SK-N-SH treated with all-trans-retinoic acid at 6 μM for 48 hours (cell line): ENCODE measurements at regions not wholly inside any gene's neighbourhood (a gene's known extent, or its start where the extent isn't known, plus 50 kb on each side); places are given as distances from the start of the nearest gene placed in this dataset.

Experiments used
- ATAC-seq: fragments of 200-7000 bp; cut with Tn5 transposase; 3 replicates; pipeline ENCODE4 v1.9.1; 2020; ENCODE audit warnings: mild to moderate bottlenecking, moderate library complexity
- ARNTL ChIP-seq: fragments of 450-650 bp; formaldehyde crosslinking; IDR thresholded peaks from 2 replicates; pipeline ENCODE4 v1.5.0; 2020; ENCODE audit warnings: low read depth, mild to moderate bottlenecking, moderate library complexity, borderline replicate concordance
- BACH2 ChIP-seq: fragments of 250-450 bp; sonication (Bioruptor Pico); IDR thresholded peaks from 2 replicates; pipeline ENCODE4 v1.9.0; 2021; ENCODE audit warnings: mild to moderate bottlenecking, borderline replicate concordance
- CSDC2 ChIP-seq: fragments of 250-450 bp; sonication (Bioruptor Pico); IDR thresholded peaks from 2 replicates; pipeline ENCODE4 v1.5.0; 2020; ENCODE audit warnings: mild to moderate bottlenecking, moderate library complexity
- ESRRG ChIP-seq: fragments of 250-450 bp; sonication (Bioruptor Pico); IDR thresholded peaks from 2 replicates; pipeline ENCODE4 v1.6.1; 2021; ENCODE audit warnings: mild to moderate bottlenecking
- GLIS3 ChIP-seq: fragments of 250-450 bp; sonication (Bioruptor Pico); IDR thresholded peaks from 2 replicates; pipeline ENCODE4 v1.5.0; 2020; ENCODE audit warnings: mild to moderate bottlenecking, moderate library complexity
- ISL1 ChIP-seq: fragments of 250-450 bp; sonication (Bioruptor Pico); IDR thresholded peaks from 2 replicates; pipeline ENCODE4 v2.1.2; 2022; ENCODE audit warnings: mild to moderate bottlenecking, moderate library complexity
- OSR1 ChIP-seq: fragments of 250-450 bp; sonication (Bioruptor Pico); IDR thresholded peaks from 2 replicates; pipeline ENCODE4 v1.8.0; 2022; ENCODE audit warnings: moderate library complexity, mild to moderate bottlenecking, inconsistent platforms
- PPARA ChIP-seq: fragments of 250-450 bp; sonication (Bioruptor Pico); IDR thresholded peaks from 2 replicates; pipeline ENCODE4 v1.5.0; 2020; ENCODE audit warnings: mild to moderate bottlenecking, borderline replicate concordance
- RARB ChIP-seq: fragments of 250-450 bp; sonication (Bioruptor Pico); IDR thresholded peaks from 2 replicates; pipeline ENCODE4 v1.8.0; 2021; ENCODE audit warnings: mild to moderate bottlenecking, moderate library complexity
- SNAI2 ChIP-seq: fragments of 250-450 bp; sonication (Bioruptor Pico); IDR thresholded peaks from 2 replicates; pipeline ENCODE4 v1.5.0; 2020; ENCODE audit warnings: mild to moderate bottlenecking, moderate library complexity
- TCF4 ChIP-seq: fragments of 250-450 bp; sonication (Bioruptor Pico); IDR thresholded peaks from 2 replicates; pipeline ENCODE4 v1.8.0; 2021; ENCODE audit warnings: mild to moderate bottlenecking, moderate library complexity, borderline replicate concordance
- TOX ChIP-seq: fragments of 250-450 bp; sonication (Bioruptor Pico); IDR thresholded peaks from 2 replicates; pipeline ENCODE4 v1.8.0; 2021; ENCODE audit warnings: mild to moderate bottlenecking, moderate library complexity, borderline replicate concordance
- ZC3H10 ChIP-seq: fragments of 250-450 bp; sonication (Bioruptor Pico); IDR thresholded peaks from 2 replicates; pipeline ENCODE4 v1.5.1; 2021; ENCODE audit warnings: mild to moderate bottlenecking, moderate library complexity
- ZFP30 ChIP-seq: fragments of 450-650 bp; formaldehyde crosslinking; IDR thresholded peaks from 2 replicates; pipeline ENCODE4 v1.5.0; 2022; ENCODE audit warnings: mild to moderate bottlenecking, moderate library complexity
- ZNF565 ChIP-seq: fragments of 450-650 bp; formaldehyde crosslinking; conservative IDR thresholded peaks from 2 replicates; pipeline ENCODE4 v1.5.0; 2020; ENCODE audit warnings: low read depth, mild to moderate bottlenecking, moderate library complexity
- ZNF70 ChIP-seq: fragments of 450-650 bp; formaldehyde crosslinking; IDR thresholded peaks from 2 replicates; pipeline ENCODE4 v1.5.0; 2020; ENCODE audit warnings: mild to moderate bottlenecking, moderate library complexity
- ZNF8 ChIP-seq: fragments of 450-650 bp; formaldehyde crosslinking; IDR thresholded peaks from 2 replicates; pipeline ENCODE4 v1.5.0; 2020; ENCODE audit warnings: mild to moderate bottlenecking, moderate library complexity
- TF ChIP-seq, protein P1 (sequence below): fragments of 250-450 bp; sonication (Bioruptor Pico); IDR thresholded peaks from 2 replicates; pipeline ENCODE4 v1.5.1; 2021; ENCODE audit warnings: mild to moderate bottlenecking, moderate library complexity
- TF ChIP-seq, protein P2 (sequence below): fragments of 250-450 bp; sonication (Bioruptor Pico); IDR thresholded peaks from 2 replicates; pipeline ENCODE4 v1.8.0; 2020; ENCODE audit warnings: mild to moderate bottlenecking, moderate library complexity, borderline replicate concordance
- TF ChIP-seq, protein P3 (sequence below): fragments of 250-450 bp; sonication (Bioruptor Pico); IDR thresholded peaks from 2 replicates; pipeline ENCODE4 v1.5.1; 2020; ENCODE audit warnings: low read depth, mild to moderate bottlenecking, moderate library complexity
- TF ChIP-seq, protein P4 (sequence below): fragments of 250-450 bp; sonication (Bioruptor Pico); IDR thresholded peaks from 2 replicates; pipeline ENCODE4 v1.5.0; 2020; ENCODE audit warnings: mild to moderate bottlenecking, moderate library complexity

DNA sequence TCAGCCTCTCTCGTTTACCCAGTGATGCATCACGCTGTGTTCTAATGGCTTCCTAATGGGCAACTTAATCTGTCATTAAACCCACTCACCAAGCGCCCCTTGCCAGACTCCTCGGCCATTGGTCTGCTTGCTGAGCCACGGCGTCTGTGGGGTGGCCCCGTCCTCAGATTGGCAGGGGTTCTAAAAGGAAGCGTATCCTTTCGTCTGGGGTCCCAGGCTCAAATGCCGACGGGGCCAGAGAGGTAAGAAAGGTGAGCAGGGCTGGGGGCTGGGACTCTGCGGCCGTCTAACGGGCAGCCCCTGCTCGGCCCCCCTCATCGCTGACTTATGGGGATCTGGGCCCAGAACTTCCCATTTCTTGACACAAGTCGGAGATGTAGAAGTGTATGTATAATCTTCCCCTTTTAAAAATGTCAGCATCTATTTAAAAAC is 315.1 kb upstream of the PROK2 start:
- TF ChIP-seq, protein P1, sequence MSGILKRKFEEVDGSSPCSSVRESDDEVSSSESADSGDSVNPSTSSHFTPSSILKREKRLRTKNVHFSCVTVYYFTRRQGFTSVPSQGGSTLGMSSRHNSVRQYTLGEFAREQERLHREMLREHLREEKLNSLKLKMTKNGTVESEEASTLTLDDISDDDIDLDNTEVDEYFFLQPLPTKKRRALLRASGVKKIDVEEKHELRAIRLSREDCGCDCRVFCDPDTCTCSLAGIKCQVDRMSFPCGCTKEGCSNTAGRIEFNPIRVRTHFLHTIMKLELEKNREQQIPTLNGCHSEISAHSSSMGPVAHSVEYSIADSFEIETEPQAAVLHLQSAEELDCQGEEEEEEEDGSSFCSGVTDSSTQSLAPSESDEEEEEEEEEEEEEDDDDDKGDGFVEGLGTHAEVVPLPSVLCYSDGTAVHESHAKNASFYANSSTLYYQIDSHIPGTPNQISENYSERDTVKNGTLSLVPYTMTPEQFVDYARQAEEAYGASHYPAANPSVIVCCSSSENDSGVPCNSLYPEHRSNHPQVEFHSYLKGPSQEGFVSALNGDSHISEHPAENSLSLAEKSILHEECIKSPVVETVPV = no peak
- no peak for TF ChIP-seq TOX
- TF ChIP-seq ZNF565 (CRISPR knock-in tag) = no peak
- no peak for TF ChIP-seq RARB
- TF ChIP-seq ISL1 (CRISPR knock-in tag) = no peak
- no peak for TF ChIP-seq ZNF70 (CRISPR knock-in tag)
- no peak for TF ChIP-seq ZC3H10 (CRISPR knock-in tag)
- no peak for TF ChIP-seq CSDC2 (CRISPR knock-in tag)
- no peak for TF ChIP-seq ARNTL
- TF ChIP-seq GLIS3 (CRISPR knock-in tag) = no peak
- no peak for TF ChIP-seq TCF4 (CRISPR knock-in tag)
- TF ChIP-seq SNAI2 = no peak
- TF ChIP-seq, protein P2, sequence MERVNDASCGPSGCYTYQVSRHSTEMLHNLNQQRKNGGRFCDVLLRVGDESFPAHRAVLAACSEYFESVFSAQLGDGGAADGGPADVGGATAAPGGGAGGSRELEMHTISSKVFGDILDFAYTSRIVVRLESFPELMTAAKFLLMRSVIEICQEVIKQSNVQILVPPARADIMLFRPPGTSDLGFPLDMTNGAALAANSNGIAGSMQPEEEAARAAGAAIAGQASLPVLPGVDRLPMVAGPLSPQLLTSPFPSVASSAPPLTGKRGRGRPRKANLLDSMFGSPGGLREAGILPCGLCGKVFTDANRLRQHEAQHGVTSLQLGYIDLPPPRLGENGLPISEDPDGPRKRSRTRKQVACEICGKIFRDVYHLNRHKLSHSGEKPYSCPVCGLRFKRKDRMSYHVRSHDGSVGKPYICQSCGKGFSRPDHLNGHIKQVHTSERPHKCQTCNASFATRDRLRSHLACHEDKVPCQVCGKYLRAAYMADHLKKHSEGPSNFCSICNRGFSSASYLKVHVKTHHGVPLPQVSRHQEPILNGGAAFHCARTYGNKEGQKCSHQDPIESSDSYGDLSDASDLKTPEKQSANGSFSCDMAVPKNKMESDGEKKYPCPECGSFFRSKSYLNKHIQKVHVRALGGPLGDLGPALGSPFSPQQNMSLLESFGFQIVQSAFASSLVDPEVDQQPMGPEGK (CRISPR knock-in tag) = no peak
- no peak for TF ChIP-seq ESRRG (CRISPR knock-in tag)
- TF ChIP-seq ZFP30 (CRISPR knock-in tag) = no peak
- TF ChIP-seq OSR1 (CRISPR knock-in tag) = no peak
- TF ChIP-seq PPARA (CRISPR knock-in tag) = no peak
- TF ChIP-seq, protein P3, sequence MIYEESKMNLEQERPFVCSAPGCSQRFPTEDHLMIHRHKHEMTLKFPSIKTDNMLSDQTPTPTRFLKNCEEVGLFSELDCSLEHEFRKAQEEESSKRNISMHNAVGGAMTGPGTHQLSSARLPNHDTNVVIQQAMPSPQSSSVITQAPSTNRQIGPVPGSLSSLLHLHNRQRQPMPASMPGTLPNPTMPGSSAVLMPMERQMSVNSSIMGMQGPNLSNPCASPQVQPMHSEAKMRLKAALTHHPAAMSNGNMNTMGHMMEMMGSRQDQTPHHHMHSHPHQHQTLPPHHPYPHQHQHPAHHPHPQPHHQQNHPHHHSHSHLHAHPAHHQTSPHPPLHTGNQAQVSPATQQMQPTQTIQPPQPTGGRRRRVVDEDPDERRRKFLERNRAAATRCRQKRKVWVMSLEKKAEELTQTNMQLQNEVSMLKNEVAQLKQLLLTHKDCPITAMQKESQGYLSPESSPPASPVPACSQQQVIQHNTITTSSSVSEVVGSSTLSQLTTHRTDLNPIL = no peak
- TF ChIP-seq, protein P4, sequence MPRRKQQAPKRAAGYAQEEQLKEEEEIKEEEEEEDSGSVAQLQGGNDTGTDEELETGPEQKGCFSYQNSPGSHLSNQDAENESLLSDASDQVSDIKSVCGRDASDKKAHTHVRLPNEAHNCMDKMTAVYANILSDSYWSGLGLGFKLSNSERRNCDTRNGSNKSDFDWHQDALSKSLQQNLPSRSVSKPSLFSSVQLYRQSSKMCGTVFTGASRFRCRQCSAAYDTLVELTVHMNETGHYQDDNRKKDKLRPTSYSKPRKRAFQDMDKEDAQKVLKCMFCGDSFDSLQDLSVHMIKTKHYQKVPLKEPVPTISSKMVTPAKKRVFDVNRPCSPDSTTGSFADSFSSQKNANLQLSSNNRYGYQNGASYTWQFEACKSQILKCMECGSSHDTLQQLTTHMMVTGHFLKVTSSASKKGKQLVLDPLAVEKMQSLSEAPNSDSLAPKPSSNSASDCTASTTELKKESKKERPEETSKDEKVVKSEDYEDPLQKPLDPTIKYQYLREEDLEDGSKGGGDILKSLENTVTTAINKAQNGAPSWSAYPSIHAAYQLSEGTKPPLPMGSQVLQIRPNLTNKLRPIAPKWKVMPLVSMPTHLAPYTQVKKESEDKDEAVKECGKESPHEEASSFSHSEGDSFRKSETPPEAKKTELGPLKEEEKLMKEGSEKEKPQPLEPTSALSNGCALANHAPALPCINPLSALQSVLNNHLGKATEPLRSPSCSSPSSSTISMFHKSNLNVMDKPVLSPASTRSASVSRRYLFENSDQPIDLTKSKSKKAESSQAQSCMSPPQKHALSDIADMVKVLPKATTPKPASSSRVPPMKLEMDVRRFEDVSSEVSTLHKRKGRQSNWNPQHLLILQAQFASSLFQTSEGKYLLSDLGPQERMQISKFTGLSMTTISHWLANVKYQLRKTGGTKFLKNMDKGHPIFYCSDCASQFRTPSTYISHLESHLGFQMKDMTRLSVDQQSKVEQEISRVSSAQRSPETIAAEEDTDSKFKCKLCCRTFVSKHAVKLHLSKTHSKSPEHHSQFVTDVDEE (CRISPR knock-in tag) = no peak
- TF ChIP-seq ZNF8 (CRISPR knock-in tag) = no peak
- no peak for ATAC-seq

DNA sequence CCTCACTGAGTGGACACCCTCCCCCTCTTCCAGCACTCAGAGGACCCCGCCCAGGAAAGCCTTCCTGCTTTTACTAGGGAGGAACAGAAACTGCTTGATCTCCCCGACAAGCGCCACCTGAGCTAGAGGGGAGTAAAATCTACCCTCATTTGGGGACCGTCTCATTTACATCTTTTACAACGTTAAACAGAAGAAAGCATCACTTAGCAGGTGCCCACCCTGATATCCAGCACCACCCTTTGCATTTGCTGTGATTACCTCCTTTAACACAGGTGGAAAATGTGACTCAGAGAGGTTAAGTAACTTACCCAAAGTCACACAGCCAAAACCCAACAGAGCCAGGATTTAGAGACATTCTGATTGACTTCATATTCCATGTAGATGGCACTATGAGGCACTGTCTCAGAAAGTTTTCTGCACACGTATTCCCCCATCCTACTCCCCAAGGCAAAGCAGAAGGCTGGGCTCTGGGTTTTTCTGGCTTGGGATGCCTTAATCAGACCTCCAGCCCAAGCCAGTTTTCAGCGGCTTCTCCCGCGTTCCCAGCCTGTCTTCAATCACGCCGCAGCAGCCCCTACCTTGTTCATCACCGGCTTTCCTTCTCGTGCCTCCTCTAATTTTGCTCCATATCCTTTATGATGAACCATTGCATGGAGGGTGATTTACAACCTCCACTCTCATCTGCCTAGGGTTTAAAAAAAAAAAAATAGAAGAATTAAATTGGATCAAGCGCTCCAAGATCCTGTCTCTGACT is 314.6 kb upstream of the PROK2 start:
- TF ChIP-seq ESRRG (CRISPR knock-in tag) (no peak), ARNTL (no peak), ZFP30 (CRISPR knock-in tag) (no peak), SNAI2 (no peak), TCF4 (CRISPR knock-in tag) (no peak), ZNF565 (CRISPR knock-in tag) (no peak)
- ATAC-seq = no peak

- TF ChIP-seq ZNF8 (CRISPR knock-in tag) = no peak
- TF ChIP-seq ESRRG (CRISPR knock-in tag) = no peak
- no peak for TF ChIP-seq ZC3H10 (CRISPR knock-in tag)
- TF ChIP-seq, protein P3 = no peak
- TF ChIP-seq BACH2 (CRISPR knock-in tag) = no peak
- TF ChIP-seq SNAI2 = no peak
- TF ChIP-seq ARNTL = no peak
- no peak for ATAC-seq
These were observed 312.1 kb upstream of the PROK2 start for GRCh38 chr3:72097053-72097452.
